ENCODE measurements at regions not wholly inside any gene's neighbourhood (a gene's known extent, or its start where the extent isn't known, plus 50 kb on each side); places are given as distances from the start of the nearest gene placed in this dataset.

- intact Hi-C loops (cut with DNase I): no loop called here
- H3K9me3 ChIP-seq (replicated peaks in 1 of 3): no peaks in the 10 kb centered on the region
- H3K36me3 ChIP-seq (replicated peaks in 1 of 2): no peaks in the 10 kb centered on the region
- no peak overlapping the region for H3K4me3 ChIP-seq
- H3K27me3 ChIP-seq: no peaks in the 10 kb centered on the region
- 89 to 100% (median 93%) methylated on average over 4 to 6 of the region's 6 CpGs for WGBS, 4 donors
- TF ChIP-seq, protein P1, sequence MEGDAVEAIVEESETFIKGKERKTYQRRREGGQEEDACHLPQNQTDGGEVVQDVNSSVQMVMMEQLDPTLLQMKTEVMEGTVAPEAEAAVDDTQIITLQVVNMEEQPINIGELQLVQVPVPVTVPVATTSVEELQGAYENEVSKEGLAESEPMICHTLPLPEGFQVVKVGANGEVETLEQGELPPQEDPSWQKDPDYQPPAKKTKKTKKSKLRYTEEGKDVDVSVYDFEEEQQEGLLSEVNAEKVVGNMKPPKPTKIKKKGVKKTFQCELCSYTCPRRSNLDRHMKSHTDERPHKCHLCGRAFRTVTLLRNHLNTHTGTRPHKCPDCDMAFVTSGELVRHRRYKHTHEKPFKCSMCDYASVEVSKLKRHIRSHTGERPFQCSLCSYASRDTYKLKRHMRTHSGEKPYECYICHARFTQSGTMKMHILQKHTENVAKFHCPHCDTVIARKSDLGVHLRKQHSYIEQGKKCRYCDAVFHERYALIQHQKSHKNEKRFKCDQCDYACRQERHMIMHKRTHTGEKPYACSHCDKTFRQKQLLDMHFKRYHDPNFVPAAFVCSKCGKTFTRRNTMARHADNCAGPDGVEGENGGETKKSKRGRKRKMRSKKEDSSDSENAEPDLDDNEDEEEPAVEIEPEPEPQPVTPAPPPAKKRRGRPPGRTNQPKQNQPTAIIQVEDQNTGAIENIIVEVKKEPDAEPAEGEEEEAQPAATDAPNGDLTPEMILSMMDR (IDR thresholded peaks at IDR 0.05): no peak
- TF ChIP-seq POLR2A (IDR thresholded peaks at IDR 0.05): no peak
- no peak for DNase-seq
- no peaks in the 10 kb centered on the region for H3K4me1 ChIP-seq (replicated peaks in 1 of 2)
- H3K27ac ChIP-seq: no peak overlapping the region
These were observed 157.2 kb downstream of the MED10 start for GRCh38 chr5:6221141-6221626.

DNA sequence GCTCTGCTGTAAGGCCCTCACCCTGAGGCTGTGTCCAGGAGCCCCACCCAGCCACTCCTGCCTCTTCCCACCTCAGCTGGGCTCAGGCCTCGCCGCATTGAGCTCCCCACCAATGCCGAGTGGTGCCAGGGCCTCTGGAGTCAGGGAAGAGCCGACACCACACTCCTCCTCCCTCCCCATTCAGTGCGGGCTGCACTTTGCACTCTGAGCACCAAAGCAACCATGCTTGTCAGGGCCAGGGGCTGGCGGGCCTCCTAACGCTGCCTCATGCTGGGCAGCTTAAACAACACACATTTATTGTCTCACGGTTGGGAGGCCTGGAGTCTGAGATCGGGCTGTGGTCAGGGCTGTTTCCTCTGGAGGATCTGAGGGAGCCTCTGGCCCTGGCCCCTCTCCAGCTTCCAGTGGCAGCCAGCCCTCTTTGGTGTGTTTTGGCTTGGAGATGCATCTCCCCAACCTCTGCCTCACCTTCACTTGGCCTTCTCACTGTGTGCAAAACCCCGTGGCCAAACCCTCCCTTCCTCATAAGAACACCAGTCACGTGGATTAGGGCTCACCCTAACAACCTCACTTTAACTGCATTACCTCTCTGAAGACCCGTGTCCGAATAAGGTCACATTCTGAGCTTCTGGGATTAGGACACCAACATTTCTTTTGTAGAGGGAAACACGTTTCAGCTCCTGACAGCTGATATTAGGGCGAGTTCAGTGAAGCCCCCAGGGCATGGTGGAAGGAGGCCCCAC lies 157.8 kb downstream of the MED10 start:
- intact Hi-C loops (cut with DNase I): no loop called here
- 54 to 67% (median 63%) methylated on average over 8 to 15 of the region's 15 CpGs for WGBS, 4 donors
- H3K27ac ChIP-seq: no peak overlapping the region
- H3K4me1 ChIP-seq (replicated peaks in 1 of 2): no peaks in the 10 kb centered on the region
- no peaks in the 10 kb centered on the region for H3K27me3 ChIP-seq
- H3K4me3 ChIP-seq: no peak overlapping the region
- TF ChIP-seq POLR2A (IDR thresholded peaks at IDR 0.05): no peak
- TF ChIP-seq, protein P1 (IDR thresholded peaks at IDR 0.05): no peak
- H3K36me3 ChIP-seq (replicated peaks in 1 of 2): no peaks in the 10 kb centered on the region
- no peak for DNase-seq
- H3K9me3 ChIP-seq (replicated peaks in 1 of 3): no peaks in the 10 kb centered on the region

DNA sequence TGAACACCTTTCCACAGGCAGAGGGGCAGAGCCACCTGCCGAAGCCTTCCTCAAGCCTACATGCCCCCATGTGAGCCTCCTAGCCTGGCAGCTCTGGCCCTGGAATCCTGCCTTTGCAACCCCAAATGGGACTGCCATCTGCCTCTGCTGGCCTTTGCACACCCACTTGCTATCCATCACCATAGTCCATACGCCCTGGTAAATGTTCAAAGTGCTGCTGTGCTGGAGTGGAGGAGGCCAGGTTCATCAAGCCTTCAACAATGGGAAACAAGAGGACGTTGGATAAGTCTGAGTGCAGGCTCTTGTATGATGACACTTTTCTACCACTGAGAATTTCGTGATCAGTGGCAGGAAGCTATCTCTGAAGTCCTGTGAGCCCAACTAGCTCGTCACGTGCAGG lies 159.8 kb downstream of the MED10 start:
- no peaks in the 10 kb centered on the region for H3K9me3 ChIP-seq (replicated peaks in 1 of 3)
- no peak overlapping the region for H3K4me3 ChIP-seq
- no peaks in the 10 kb centered on the region for H3K27me3 ChIP-seq
- 72 to 85% (median 81%) methylated on average over 6 of the region's 6 CpGs for WGBS, 4 donors
- H3K4me1 ChIP-seq (replicated peaks in 1 of 2): no peaks in the 10 kb centered on the region
- no peaks in the 10 kb centered on the region for H3K36me3 ChIP-seq (replicated peaks in 1 of 2)
- intact Hi-C loops (cut with DNase I): no loop called here
- H3K27ac ChIP-seq: no peak overlapping the region
- TF ChIP-seq, protein P1 (IDR thresholded peaks at IDR 0.05): no peak
- TF ChIP-seq POLR2A (IDR thresholded peaks at IDR 0.05): no peak
- DNase-seq: no peak

GRCh38 chr5:6218116-6218515 lies 160.2 kb downstream of the MED10 start:
- 74 to 94% (median 90%) methylated on average over 5 to 7 of the region's 7 CpGs for WGBS, 4 donors

More at GRCh38 chr5:6218116-6218515, 160.2 kb downstream of the MED10 start:
- H3K4me3 ChIP-seq: no peak overlapping the region
- DNase-seq: no peak
- no peak overlapping the region for H3K27ac ChIP-seq
- no peaks in the 10 kb centered on the region for H3K36me3 ChIP-seq (replicated peaks in 1 of 2)
- intact Hi-C loops (cut with DNase I): no loop called here
- no peaks in the 10 kb centered on the region for H3K27me3 ChIP-seq
- TF ChIP-seq POLR2A (IDR thresholded peaks at IDR 0.05): no peak
- TF ChIP-seq, protein P1 (IDR thresholded peaks at IDR 0.05): no peak
- H3K4me1 ChIP-seq (replicated peaks in 1 of 2): no peaks in the 10 kb centered on the region
- no peaks in the 10 kb centered on the region for H3K9me3 ChIP-seq (replicated peaks in 1 of 3)

Measured in adrenal gland (tissue), 9 donors.